ENCODE measurements at regions not wholly inside any gene's neighbourhood (a gene's known extent, or its start where the extent isn't known, plus 50 kb on each side); places are given as distances from the start of the nearest gene placed in this dataset.

DNA sequence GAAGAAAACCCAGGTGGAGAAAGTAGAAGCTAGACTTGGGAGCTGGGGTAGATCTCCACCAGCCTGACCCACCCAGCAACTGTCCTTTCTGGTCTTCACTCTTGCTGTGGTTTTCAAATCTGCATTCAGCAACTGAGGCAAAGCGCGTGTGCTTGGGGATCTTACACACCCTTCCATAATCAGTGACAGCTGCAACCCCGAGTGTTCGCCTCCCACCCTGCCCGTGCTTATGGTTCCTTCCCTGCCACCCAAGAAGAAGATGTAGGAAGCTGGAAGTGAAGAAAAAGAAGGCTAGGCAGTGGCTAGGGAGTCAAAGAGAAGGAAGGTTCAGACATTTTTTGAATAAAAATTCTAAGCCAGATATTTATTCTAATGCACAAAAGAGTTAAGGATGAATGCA lies 162.6 kb upstream of the CCND2 start (continued):
- TF ChIP-seq, protein P1, sequence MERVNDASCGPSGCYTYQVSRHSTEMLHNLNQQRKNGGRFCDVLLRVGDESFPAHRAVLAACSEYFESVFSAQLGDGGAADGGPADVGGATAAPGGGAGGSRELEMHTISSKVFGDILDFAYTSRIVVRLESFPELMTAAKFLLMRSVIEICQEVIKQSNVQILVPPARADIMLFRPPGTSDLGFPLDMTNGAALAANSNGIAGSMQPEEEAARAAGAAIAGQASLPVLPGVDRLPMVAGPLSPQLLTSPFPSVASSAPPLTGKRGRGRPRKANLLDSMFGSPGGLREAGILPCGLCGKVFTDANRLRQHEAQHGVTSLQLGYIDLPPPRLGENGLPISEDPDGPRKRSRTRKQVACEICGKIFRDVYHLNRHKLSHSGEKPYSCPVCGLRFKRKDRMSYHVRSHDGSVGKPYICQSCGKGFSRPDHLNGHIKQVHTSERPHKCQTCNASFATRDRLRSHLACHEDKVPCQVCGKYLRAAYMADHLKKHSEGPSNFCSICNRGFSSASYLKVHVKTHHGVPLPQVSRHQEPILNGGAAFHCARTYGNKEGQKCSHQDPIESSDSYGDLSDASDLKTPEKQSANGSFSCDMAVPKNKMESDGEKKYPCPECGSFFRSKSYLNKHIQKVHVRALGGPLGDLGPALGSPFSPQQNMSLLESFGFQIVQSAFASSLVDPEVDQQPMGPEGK (tag by site-specific recombination; IDR thresholded peaks at IDR 0.05), result no peak
- TF ChIP-seq, protein P2, sequence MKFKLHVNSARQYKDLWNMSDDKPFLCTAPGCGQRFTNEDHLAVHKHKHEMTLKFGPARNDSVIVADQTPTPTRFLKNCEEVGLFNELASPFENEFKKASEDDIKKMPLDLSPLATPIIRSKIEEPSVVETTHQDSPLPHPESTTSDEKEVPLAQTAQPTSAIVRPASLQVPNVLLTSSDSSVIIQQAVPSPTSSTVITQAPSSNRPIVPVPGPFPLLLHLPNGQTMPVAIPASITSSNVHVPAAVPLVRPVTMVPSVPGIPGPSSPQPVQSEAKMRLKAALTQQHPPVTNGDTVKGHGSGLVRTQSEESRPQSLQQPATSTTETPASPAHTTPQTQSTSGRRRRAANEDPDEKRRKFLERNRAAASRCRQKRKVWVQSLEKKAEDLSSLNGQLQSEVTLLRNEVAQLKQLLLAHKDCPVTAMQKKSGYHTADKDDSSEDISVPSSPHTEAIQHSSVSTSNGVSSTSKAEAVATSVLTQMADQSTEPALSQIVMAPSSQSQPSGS (tag by site-specific recombination; IDR thresholded peaks at IDR 0.05; ENCODE audit: low read depth), result no peak
- TF ChIP-seq ZNF621 (tag by site-specific recombination; IDR thresholded peaks at IDR 0.05), result no peak
- TF ChIP-seq ZBTB1 (tag by site-specific recombination; IDR thresholded peaks at IDR 0.05), result no peak

DNA sequence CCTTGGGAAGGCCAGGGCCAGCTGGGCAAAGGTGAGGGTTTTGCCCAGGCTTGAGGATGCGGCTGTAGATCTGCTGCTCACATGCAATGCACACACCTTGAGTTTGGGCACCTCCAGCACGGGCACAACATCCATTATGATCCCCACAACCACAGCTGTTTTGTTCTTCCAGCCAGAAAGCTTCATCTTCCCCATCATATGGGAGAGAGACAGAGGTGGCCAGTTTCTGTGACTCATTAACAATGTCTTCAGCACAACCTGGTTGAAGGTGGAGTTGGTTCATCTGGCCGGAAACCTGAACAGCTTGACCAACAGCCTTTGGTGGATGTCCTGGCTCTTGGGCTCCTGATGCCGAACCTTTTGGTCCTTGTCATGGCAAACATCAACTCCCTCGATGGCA lies 163.7 kb upstream of the CCND2 start:
- CTCF ChIA-PET, result interaction anchor here (0.6 to 1.3 kb wide), 3 partner anchors 158 to 311 kb away, joined by 3 to 4 read pairs (median 3); no protein-coding TSS in a partner anchor
- Histone ChIP-seq H3K9me3 (ENCODE audit: control insufficient read depth, insufficient read depth, low read depth, low read length) (no peaks in the 10 kb centered on the region; the same call in 1 of the 2 replicates), H3K27ac (ENCODE audit: extremely low read depth, low read depth, low read length) (no peak overlapping the region), H3K36me3 (ENCODE audit: control insufficient read depth in 2 of 2, insufficient read depth in 1 of 2, low read length in 2 of 2) (no peaks in the 10 kb centered on the region), H3K4me3 (ENCODE audit: low read depth, low read length) (no peak overlapping the region), H3K4me1 (ENCODE audit: control insufficient read depth, insufficient read depth, low read length) (no peaks in the 10 kb centered on the region)
- TF ChIP-seq ZFP37 (tag by site-specific recombination; IDR thresholded peaks at IDR 0.05) (no peak), ZSCAN23 (tag by site-specific recombination; IDR thresholded peaks at IDR 0.05) (no peak), KLF10 (tag by site-specific recombination; IDR thresholded peaks at IDR 0.05) (no peak), ZNF174 (tag by site-specific recombination; IDR thresholded peaks at IDR 0.05) (no peak), ZNF280D (tag by site-specific recombination; IDR thresholded peaks at IDR 0.05) (no peak), TRIM28 (IDR thresholded peaks at IDR 0.05; ENCODE audit: borderline replicate concordance, low read length) (no peak), ZNF776 (tag by site-specific recombination; IDR thresholded peaks at IDR 0.05; ENCODE audit: borderline replicate concordance) (no peak), ZNF112 (tag by site-specific recombination; IDR thresholded peaks at IDR 0.05) (no peak), ZBTB20 (tag by site-specific recombination; IDR thresholded peaks at IDR 0.05) (no peak), KLF8 (tag by site-specific recombination; IDR thresholded peaks at IDR 0.05) (no peak), PRDM10 (tag by site-specific recombination; IDR thresholded peaks at IDR 0.05) (no peak), ZNF350 (tag by site-specific recombination; IDR thresholded peaks at IDR 0.05) (no peak), ELK4 (IDR thresholded peaks at IDR 0.05; ENCODE audit: borderline replicate concordance, low read depth, low read length) (no peak), ZNF549 (tag by site-specific recombination; IDR thresholded peaks at IDR 0.05) (no peak), ZNF529 (tag by site-specific recombination; IDR thresholded peaks at IDR 0.05; ENCODE audit: insufficient replicate concordance) (no peak)
- POLR2A ChIA-PET, result no interaction called here
